H1 (cell line): ENCODE measurements at regions not wholly inside any gene's neighbourhood (a gene's known extent, or its start where the extent isn't known, plus 50 kb on each side); places are given as distances from the start of the nearest gene placed in this dataset.

Experiments
- CTCF ChIA-PET: fragments of 300-600 bp; sonication (Branson Sonifier 250); formaldehyde crosslinking; loops from one replicate; lab custom pipeline; 2021; ENCODE audit not compliant: partially characterized antibody; lab: Charles Lee
- POLR2A ChIA-PET: fragments of 300-600 bp; sonication (Branson Sonifier 250); formaldehyde crosslinking; loops from one replicate; lab custom pipeline; 2021; ENCODE audit warnings: inconsistent platforms; ENCODE audit not compliant: partially characterized antibody; lab: Charles Lee
- DNase-seq, 2 experiments: peaks; one replicate each; pipeline versions ENCODE4 v3.0.0 to v3.0.0-alpha.2; 2010 to 2022; ENCODE audit warnings: low spot score in 2 of 2, low read depth in 1 of 2, mixed read lengths in 1 of 2
- FAIRE-seq: peaks from 2 replicates; lab custom pipeline; 2011; peaks lifted over from hg19 to GRCh38; lab: Jason Lieb, UNC
- H2AFZ ChIP-seq: 2 replicates; pipeline ENCODE4 v1.8.1; 2012; ENCODE audit warnings: low read length, inconsistent platforms
- H2AK5ac ChIP-seq: 2 replicates; pipeline ENCODE4 v1.6.1; 2013; ENCODE audit warnings: low read depth, low read length
- H2BK120ac ChIP-seq: replicated peaks from 2 replicates; pipeline ENCODE3; 2013; ENCODE audit warnings: low read depth, low read length, inconsistent platforms
- H2BK12ac ChIP-seq: 2 replicates; pipeline ENCODE4 v1.6.1; 2013; ENCODE audit warnings: low read depth, low read length
- H2BK15ac ChIP-seq: 2 replicates; pipeline ENCODE4 v1.6.1; 2013; ENCODE audit warnings: low read length
- H2BK20ac ChIP-seq: 2 replicates; pipeline ENCODE4 v1.6.1; 2013; ENCODE audit warnings: low read length
- H2BK5ac ChIP-seq: 2 replicates; pipeline ENCODE4 v1.6.1; 2013; ENCODE audit warnings: low read depth, low read length
- H3K14ac ChIP-seq: 2 replicates; pipeline ENCODE4 v1.6.1; 2013; ENCODE audit warnings: inconsistent platforms; ENCODE audit not compliant: insufficient read length
- H3K18ac ChIP-seq: 2 replicates; pipeline ENCODE4 v1.6.1; 2013; ENCODE audit warnings: low read length; ENCODE audit errors: extremely low read depth
- H3K23ac ChIP-seq: 2 replicates; pipeline ENCODE4 v1.6.1; 2013; ENCODE audit warnings: inconsistent platforms; ENCODE audit not compliant: insufficient read length
- H3K23me2 ChIP-seq: 2 replicates; pipeline ENCODE4 v1.6.1; 2013; ENCODE audit warnings: low read depth, low read length
- H3K27ac ChIP-seq: 2 replicates; pipeline ENCODE4 v1.6.1; 2011; ENCODE audit warnings: low read depth, low read length, inconsistent platforms
- H3K27me3 ChIP-seq, 4 experiments: replicated peaks in 1 of 4; 1 replicate in 1 of 4; 2 replicates in 3 of 4; pipeline versions ENCODE4 v1.6.1 to v1.8.1; 2011 to 2013; ENCODE audit warnings: low read length in 3 of 4, mild to moderate bottlenecking in 3 of 4, inconsistent platforms in 2 of 4, mixed read lengths in 2 of 4, moderate library complexity in 1 of 4; ENCODE audit not compliant: control insufficient read depth in 3 of 4, insufficient read depth in 3 of 4; ENCODE audit errors: extremely low read depth in 1 of 4
- H3K36me3 ChIP-seq, 4 experiments: 2 replicates each; pipeline versions ENCODE4 v1.6.1 to v1.8.1; 2011 to 2013; ENCODE audit warnings: mild to moderate bottlenecking in 4 of 4, low read length in 3 of 4, moderate library complexity in 2 of 4, control low read depth in 1 of 4, inconsistent platforms in 1 of 4; ENCODE audit not compliant: insufficient read depth in 4 of 4, control insufficient read depth in 2 of 4
- H3K4ac ChIP-seq: replicated peaks from 2 replicates; pipeline ENCODE3; 2013; ENCODE audit warnings: low read length, low read depth, mixed read lengths, inconsistent platforms; ENCODE audit not compliant: insufficient read length
- H3K4me1 ChIP-seq, 4 experiments: replicated peaks in 1 of 4; 1 replicate in 1 of 4; 2 replicates in 3 of 4; pipeline versions ENCODE4 v1.6.1 to v1.8.1; 2011 to 2013; ENCODE audit warnings: low read length in 3 of 4, inconsistent platforms in 2 of 4, mixed read lengths in 1 of 4; ENCODE audit not compliant: insufficient read depth in 4 of 4, control insufficient read depth in 3 of 4
- H3K4me2 ChIP-seq, 2 experiments: 2 replicates each; pipeline versions ENCODE4 v1.6.1 to v1.8.1; 2011 to 2013; ENCODE audit warnings: low read depth in 2 of 2, low read length in 2 of 2, control low read depth in 1 of 2, inconsistent platforms in 1 of 2, mild to moderate bottlenecking in 1 of 2; ENCODE audit not compliant: insufficient read depth in 1 of 2
- H3K4me3 ChIP-seq, 4 experiments: fragments of 200-600, 300-600 bp in 1 of 4; sonication (generic), shearing (Covaris generic), sonication (Bioruptor Twin) in 1 of 4; 2 replicates each; pipeline versions ENCODE4 v1.5.1 to v1.8.1; 2011 to 2016; ENCODE audit warnings: low read length in 4 of 4, low read depth in 3 of 4, control low read depth in 2 of 4, inconsistent platforms in 2 of 4, mild to moderate bottlenecking in 2 of 4, mixed read lengths in 1 of 4, moderate library complexity in 1 of 4; ENCODE audit not compliant: insufficient read depth in 2 of 4; ENCODE audit errors: extremely low read depth in 1 of 4
- H3K56ac ChIP-seq: replicated peaks from 2 replicates; pipeline ENCODE3; 2013; ENCODE audit warnings: low read depth, mild to moderate bottlenecking, mixed read lengths, low read length, inconsistent platforms; ENCODE audit not compliant: insufficient read length
- H3K79me1 ChIP-seq: 2 replicates; pipeline ENCODE4 v1.6.1; 2013; ENCODE audit warnings: low read depth, low read length, control low read depth
- H3K79me2 ChIP-seq, 2 experiments: 2 replicates each; pipeline versions ENCODE4 v1.6.1 to v1.8.1; 2012 to 2013; ENCODE audit warnings: low read length in 2 of 2, mild to moderate bottlenecking in 2 of 2, inconsistent platforms in 1 of 2; ENCODE audit not compliant: insufficient read depth in 2 of 2, control insufficient read depth in 1 of 2
- H3K9ac ChIP-seq, 4 experiments: replicated peaks in 1 of 4; 1 replicate in 1 of 4; 2 replicates in 3 of 4; pipeline versions ENCODE4 v1.6.1 to v1.8.1; 2011 to 2013; ENCODE audit warnings: low read depth in 3 of 4, low read length in 3 of 4, control low read depth in 2 of 4, mild to moderate bottlenecking in 2 of 4, moderate library complexity in 2 of 4, inconsistent platforms in 1 of 4; ENCODE audit errors: extremely low read depth in 1 of 4
- H3K9me3 ChIP-seq, 2 experiments: 2 replicates each; pipeline versions ENCODE4 v1.6.1 to v1.8.1; 2012 to 2013; ENCODE audit warnings: mild to moderate bottlenecking in 2 of 2, moderate library complexity in 2 of 2, control low read depth in 1 of 2, inconsistent platforms in 1 of 2, low read depth in 1 of 2, low read length in 1 of 2, mixed read lengths in 1 of 2; ENCODE audit not compliant: insufficient read depth in 2 of 2
- H4K20me1 ChIP-seq, 2 experiments: replicated peaks in 1 of 2; 2 replicates each; pipeline versions ENCODE3 to v1.8.1; 2011 to 2013; ENCODE audit warnings: inconsistent platforms in 2 of 2, low read length in 2 of 2, mild to moderate bottlenecking in 1 of 2; ENCODE audit not compliant: insufficient read depth in 2 of 2, control insufficient read depth in 1 of 2
- H4K5ac ChIP-seq: 2 replicates; pipeline ENCODE4 v1.6.1; 2013; ENCODE audit warnings: low read length, low read depth, mixed read lengths, inconsistent platforms; ENCODE audit not compliant: insufficient read length
- H4K8ac ChIP-seq: 2 replicates; pipeline ENCODE4 v1.8.0; 2013; ENCODE audit warnings: mild to moderate bottlenecking, moderate library complexity, low read length, inconsistent platforms; ENCODE audit not compliant: insufficient read depth; ENCODE audit errors: extremely low read depth
- H4K91ac ChIP-seq: replicated peaks from 2 replicates; pipeline ENCODE3; 2013; ENCODE audit warnings: low read length, mixed read lengths, inconsistent platforms; ENCODE audit not compliant: insufficient read length
- WGBS, 2 experiments: shearing (Covaris generic) in 1 of 2; methylation state at CpG; one replicate each; pipeline versions ENCODE4 v1.1.6 to v1.1.7; 2013 to 2015; ENCODE audit warnings: low lambda C conversion rate in 2 of 2, mixed read lengths in 2 of 2, inconsistent platforms in 1 of 2, low coverage in 1 of 2, missing lambda C conversion rate in 1 of 2; ENCODE audit not compliant: insufficient replicate concordance in 2 of 2, insufficient coverage in 1 of 2, insufficient read length in 1 of 2; ENCODE audit errors: extremely low coverage in 1 of 2, missing lambda C conversion rate in 1 of 2; 5-methylcytosine and 5-hydroxymethylcytosine counted together

DNA sequence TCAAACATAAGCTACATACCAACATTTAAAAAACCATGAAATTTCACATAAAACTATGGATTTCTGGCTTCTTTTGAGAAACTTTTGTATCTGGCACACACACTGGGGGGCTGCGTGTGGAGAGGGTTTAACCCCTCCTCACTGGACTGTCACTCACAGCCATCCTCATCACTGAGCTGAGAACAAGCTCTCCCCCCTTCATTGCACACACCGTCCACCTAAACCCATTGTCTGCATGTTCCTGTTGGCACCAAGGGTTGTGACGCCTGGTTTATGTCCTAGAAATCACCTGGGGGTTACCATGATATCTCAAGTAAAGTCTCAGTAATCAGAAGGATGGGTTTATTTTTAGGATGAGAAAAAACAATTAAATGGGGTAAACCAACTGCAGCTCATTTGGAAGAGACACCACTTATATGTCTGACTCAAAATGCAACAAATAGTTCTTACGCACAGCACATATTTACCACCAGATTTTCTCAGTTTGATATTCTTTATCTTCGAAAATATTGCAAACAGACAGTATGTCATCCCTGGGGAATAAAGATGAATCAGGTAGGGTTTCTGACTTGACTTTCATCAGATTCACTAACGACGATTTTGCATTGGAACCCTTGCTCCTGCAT, 218.5 kb upstream of the KLF6 start:
- H2BK15ac ChIP-seq: no peak overlapping the region
- H2BK20ac ChIP-seq: no peak overlapping the region
- H4K91ac ChIP-seq: no peak overlapping the region
- POLR2A ChIA-PET: interaction anchor here (0.9 kb wide), 1 partner anchor 12 kb away, joined by 3 read pairs; no protein-coding TSS in a partner anchor
- H3K56ac ChIP-seq: no peak overlapping the region
- no peak overlapping the region for H2BK120ac ChIP-seq
- H3K27ac ChIP-seq: no peak overlapping the region
- H3K79me1 ChIP-seq: no peaks in the 10 kb centered on the region
- CTCF ChIA-PET: interaction anchor here (0.6 kb wide), 1 partner anchor 37 kb away, joined by 3 read pairs; no protein-coding TSS in a partner anchor
- no peak overlapping the region for H3K4me3 ChIP-seq
- H4K8ac ChIP-seq: no peak overlapping the region
- H3K79me2 ChIP-seq: no peaks in the 10 kb centered on the region
- H3K4ac ChIP-seq: no peak overlapping the region
- H4K5ac ChIP-seq: no peak overlapping the region
- no peak overlapping the region for H3K23ac ChIP-seq
- no peaks in the 10 kb centered on the region for H3K9me3 ChIP-seq
- H3K36me3 ChIP-seq: no peaks in the 10 kb centered on the region
- FAIRE-seq (no peak), DNase-seq (no peak)
- H3K9ac ChIP-seq: no peak overlapping the region
- no peak overlapping the region for H2BK5ac ChIP-seq
- H2AK5ac ChIP-seq: no peak overlapping the region
- no peaks in the 10 kb centered on the region for H3K23me2 ChIP-seq
- no peak overlapping the region for H3K4me2 ChIP-seq
- no peak overlapping the region for H2BK12ac ChIP-seq
- no peak overlapping the region for H3K18ac ChIP-seq
- peaks cover 0 to 3% (median 0%) of the 10 kb centered on the region in 4 experiments; a peak in 2 of 7 replicates for H3K4me1 ChIP-seq
- WGBS, 2 experiments: 95% methylated on average over 7 of the region's 7 CpGs; no CpG with 5 or more reads in 1 of the 2 experiments
- no peaks in the 10 kb centered on the region for H3K27me3 ChIP-seq
- H3K14ac ChIP-seq: no peak overlapping the region
- no peaks in the 10 kb centered on the region for H4K20me1 ChIP-seq
- H2AFZ ChIP-seq: no peak overlapping the region
